ENCODE measurements at regions not wholly inside any gene's neighbourhood (a gene's known extent, or its start where the extent isn't known, plus 50 kb on each side); places are given as distances from the start of the nearest gene placed in this dataset.

GRCh38 chr4:100569196-100569595 is 51.4 kb upstream of the EMCN start:
- TF ChIP-seq CTCF (IDR thresholded peaks at IDR 0.05; ENCODE audit: low read depth, low read length): no peak
- TF ChIP-seq POLR2A (IDR thresholded peaks at IDR 0.05; ENCODE audit: extremely low read depth, insufficient read length): no peak
- TF ChIP-seq MAX (IDR thresholded peaks at IDR 0.05; ENCODE audit: low read depth, low read length): no peak
- TF ChIP-seq MYC (IDR thresholded peaks at IDR 0.05; ENCODE audit: low read depth, low read length): no peak
